DOHH2 (cell line): ENCODE measurements at regions not wholly inside any gene's neighbourhood (a gene's known extent, or its start where the extent isn't known, plus 50 kb on each side); places are given as distances from the start of the nearest gene placed in this dataset.

Source experiments
- CTCF ChIP-seq: fragments of 200-600 bp; sonication (generic); IDR thresholded peaks from one replicate; pipeline ENCODE4 v1.5.1; 2014; ENCODE audit warnings: antibody characterized with exemption, mild to moderate bottlenecking, low read depth, low read length; ENCODE audit not compliant: poor library complexity, severe bottlenecking
- EZH2phosphoT487 ChIP-seq: fragments of 200-600 bp; sonication (generic); IDR thresholded peaks from 2 replicates; pipeline ENCODE4 v1.6.1; 2017; ENCODE audit warnings: borderline replicate concordance, mild to moderate bottlenecking, antibody characterized with exemption, low read length, moderate library complexity, mixed read lengths

GRCh38 chr2:192444286-192444838, 249.6 kb upstream of the TMEFF2 start:
- TF ChIP-seq CTCF (no peak), EZH2phosphoT487 (no peak)
